ENCODE measurements at regions not wholly inside any gene's neighbourhood (a gene's known extent, or its start where the extent isn't known, plus 50 kb on each side); places are given as distances from the start of the nearest gene placed in this dataset.

GRCh38 chr6:40754461-40755045, 167.4 kb upstream of the LRFN2 start:
- H3K4me1 Mint-ChIP-seq, result no peaks in the 10 kb centered on the region
- H3K9me3 Mint-ChIP-seq, result peaks cover 0 to 6% (median 0%) of the 10 kb centered on the region in 7 donors
- DNase-seq (no peak), ATAC-seq (ENCODE audit: low read depth in 2 of 2) (no peak)
- Histone ChIP-seq H3K36me3 (ENCODE audit: control insufficient read depth, insufficient read depth, low read length) (no peaks in the 10 kb centered on the region), H3K9me3 (ENCODE audit: control insufficient read depth in 2 of 2, low read length in 2 of 2) (no peaks in the 10 kb centered on the region), H3K4me3 (ENCODE audit: low read depth, low read length) (no peak overlapping the region), H3K27ac (ENCODE audit: insufficient read depth, low read length, poor library complexity, severe bottlenecking) (no peak overlapping the region), H3K27me3 (ENCODE audit: control insufficient read depth, insufficient read depth, low read length) (peaks cover 13% of the 10 kb centered on the region), H3K4me1 (ENCODE audit: control insufficient read depth, insufficient read depth, low read length, poor library complexity, severe bottlenecking) (no peaks in the 10 kb centered on the region)
- no peak overlapping the region for H3K4me3 Mint-ChIP-seq
- H3K27ac Mint-ChIP-seq, result no peak overlapping the region
- peaks cover 35% of the 10 kb centered on the region for H3K27me3 Mint-ChIP-seq
- H3K36me3 Mint-ChIP-seq, result no peaks in the 10 kb centered on the region

- ATAC-seq (ENCODE audit: low read depth in 2 of 2) (no peak), DNase-seq (no peak)
- Mint-ChIP-seq H3K27me3 (peaks cover 36% of the 10 kb centered on the region), H3K36me3 (no peaks in the 10 kb centered on the region), H3K4me3 (no peak overlapping the region), H3K27ac (no peak overlapping the region), H3K4me1 (no peaks in the 10 kb centered on the region), H3K9me3 (peaks cover 0 to 7% (median 0%) of the 10 kb centered on the region in 7 donors)
- H3K4me3 ChIP-seq (ENCODE audit: low read depth, low read length), result no peak overlapping the region
- H3K36me3 ChIP-seq (ENCODE audit: control insufficient read depth, insufficient read depth, low read length), result no peaks in the 10 kb centered on the region
- H3K4me1 ChIP-seq (ENCODE audit: control insufficient read depth, insufficient read depth, low read length, poor library complexity, severe bottlenecking), result no peaks in the 10 kb centered on the region
- peaks cover 13% of the 10 kb centered on the region for H3K27me3 ChIP-seq (ENCODE audit: control insufficient read depth, insufficient read depth, low read length)
- no peak overlapping the region for H3K27ac ChIP-seq (ENCODE audit: insufficient read depth, low read length, poor library complexity, severe bottlenecking)
- no peaks in the 10 kb centered on the region for H3K9me3 ChIP-seq (ENCODE audit: control insufficient read depth in 2 of 2, low read length in 2 of 2)
These were observed 166.7 kb upstream of the LRFN2 start for GRCh38 chr6:40753675-40754448.

DNA sequence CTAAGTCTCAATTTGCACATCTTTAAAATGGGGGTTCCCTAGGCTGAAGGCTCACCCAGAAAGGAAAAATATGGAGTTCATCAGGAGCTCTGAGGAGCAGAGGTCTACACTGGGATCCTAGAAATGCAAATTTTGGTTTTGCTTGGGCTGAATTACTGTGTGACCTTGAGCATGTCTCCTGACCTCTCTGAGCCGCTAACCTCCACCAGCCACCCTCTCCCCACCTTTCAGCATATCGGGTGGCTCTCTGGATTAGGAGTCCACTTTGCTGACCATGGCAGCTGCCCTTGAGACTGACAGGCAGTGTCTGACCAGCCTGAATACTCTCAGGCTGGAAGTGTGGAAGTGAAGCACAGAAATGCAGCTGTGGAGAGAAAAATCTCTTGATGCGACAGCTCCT, 165.9 kb upstream of the LRFN2 start:
- no peak overlapping the region for H3K4me3 Mint-ChIP-seq
- no peaks in the 10 kb centered on the region for H3K36me3 ChIP-seq (ENCODE audit: control insufficient read depth, insufficient read depth, low read length)
- no peak overlapping the region for H3K27ac ChIP-seq (ENCODE audit: insufficient read depth, low read length, poor library complexity, severe bottlenecking)
- H3K36me3 Mint-ChIP-seq, result no peaks in the 10 kb centered on the region
- H3K27ac Mint-ChIP-seq, result no peak overlapping the region
- no peaks in the 10 kb centered on the region for H3K4me1 Mint-ChIP-seq
- peaks cover 0 to 8% (median 0%) of the 10 kb centered on the region in 7 donors for H3K9me3 Mint-ChIP-seq
- peaks cover 34% of the 10 kb centered on the region for H3K27me3 Mint-ChIP-seq
- peaks cover 13% of the 10 kb centered on the region for H3K27me3 ChIP-seq (ENCODE audit: control insufficient read depth, insufficient read depth, low read length)
- DNase-seq, result no peak
- no peak overlapping the region for H3K4me3 ChIP-seq (ENCODE audit: low read depth, low read length)
- no peak for ATAC-seq (ENCODE audit: low read depth in 2 of 2)
- H3K9me3 ChIP-seq (ENCODE audit: control insufficient read depth in 2 of 2, low read length in 2 of 2), result no peaks in the 10 kb centered on the region
- no peaks in the 10 kb centered on the region for H3K4me1 ChIP-seq (ENCODE audit: control insufficient read depth, insufficient read depth, low read length, poor library complexity, severe bottlenecking)

GRCh38 chr6:40744835-40745234, 157.7 kb upstream of the LRFN2 start:
- DNase-seq, result no peak
- H3K4me1 ChIP-seq (ENCODE audit: control insufficient read depth, insufficient read depth, low read length, poor library complexity, severe bottlenecking), result no peaks in the 10 kb centered on the region
- Mint-ChIP-seq H3K4me1 (no peaks in the 10 kb centered on the region), H3K4me3 (no peak overlapping the region), H3K36me3 (no peaks in the 10 kb centered on the region), H3K27me3 (peaks cover 11% of the 10 kb centered on the region), H3K9me3 (peaks cover 0 to 4% (median 0%) of the 10 kb centered on the region in 7 donors), H3K27ac (no peak overlapping the region)
- no peak overlapping the region for H3K27ac ChIP-seq (ENCODE audit: insufficient read depth, low read length, poor library complexity, severe bottlenecking)
- no peak for ATAC-seq (ENCODE audit: low read depth in 2 of 2)
- H3K4me3 ChIP-seq (ENCODE audit: low read depth, low read length), result no peak overlapping the region
- H3K27me3 ChIP-seq (ENCODE audit: control insufficient read depth, insufficient read depth, low read length), result peaks cover 3% of the 10 kb centered on the region
- no peaks in the 10 kb centered on the region for H3K36me3 ChIP-seq (ENCODE audit: control insufficient read depth, insufficient read depth, low read length)
- H3K9me3 ChIP-seq (ENCODE audit: control insufficient read depth in 2 of 2, low read length in 2 of 2), result no peaks in the 10 kb centered on the region

GRCh38 chr6:40743690-40744446, 156.7 kb upstream of the LRFN2 start:
- no peaks in the 10 kb centered on the region for H3K36me3 ChIP-seq (ENCODE audit: control insufficient read depth, insufficient read depth, low read length)
- peaks cover 3% of the 10 kb centered on the region for H3K27me3 ChIP-seq (ENCODE audit: control insufficient read depth, insufficient read depth, low read length)
- ATAC-seq (ENCODE audit: low read depth in 2 of 2) (no peak), DNase-seq (no peak)
- Mint-ChIP-seq H3K27me3 (peaks cover 7% of the 10 kb centered on the region), H3K4me3 (no peak overlapping the region), H3K9me3 (peaks cover 0 to 3% (median 0%) of the 10 kb centered on the region in 7 donors), H3K27ac (no peak overlapping the region), H3K36me3 (no peaks in the 10 kb centered on the region), H3K4me1 (no peaks in the 10 kb centered on the region)
- H3K4me1 ChIP-seq (ENCODE audit: control insufficient read depth, insufficient read depth, low read length, poor library complexity, severe bottlenecking), result no peaks in the 10 kb centered on the region
- H3K4me3 ChIP-seq (ENCODE audit: low read depth, low read length), result no peak overlapping the region
- H3K9me3 ChIP-seq (ENCODE audit: control insufficient read depth in 2 of 2, low read length in 2 of 2), result no peaks in the 10 kb centered on the region
- H3K27ac ChIP-seq (ENCODE audit: insufficient read depth, low read length, poor library complexity, severe bottlenecking), result no peak overlapping the region

GRCh38 chr6:40743226-40743625, 156.1 kb upstream of the LRFN2 start:
- no peak overlapping the region for H3K4me3 Mint-ChIP-seq
- H3K36me3 ChIP-seq (ENCODE audit: control insufficient read depth, insufficient read depth, low read length), result no peaks in the 10 kb centered on the region
- no peaks in the 10 kb centered on the region for H3K4me1 ChIP-seq (ENCODE audit: control insufficient read depth, insufficient read depth, low read length, poor library complexity, severe bottlenecking)
- H3K9me3 Mint-ChIP-seq, result peaks cover 0 to 3% (median 0%) of the 10 kb centered on the region in 7 donors
- no peak overlapping the region for H3K27ac ChIP-seq (ENCODE audit: insufficient read depth, low read length, poor library complexity, severe bottlenecking)
- H3K27me3 Mint-ChIP-seq, result peaks cover 7% of the 10 kb centered on the region
- no peak overlapping the region for H3K4me3 ChIP-seq (ENCODE audit: low read depth, low read length)
- DNase-seq (no peak), ATAC-seq (ENCODE audit: low read depth in 2 of 2) (no peak)
- H3K4me1 Mint-ChIP-seq, result no peaks in the 10 kb centered on the region
- H3K9me3 ChIP-seq (ENCODE audit: control insufficient read depth in 2 of 2, low read length in 2 of 2), result no peaks in the 10 kb centered on the region
- no peaks in the 10 kb centered on the region for H3K36me3 Mint-ChIP-seq
- H3K27ac Mint-ChIP-seq, result no peak overlapping the region
- peaks cover 3% of the 10 kb centered on the region for H3K27me3 ChIP-seq (ENCODE audit: control insufficient read depth, insufficient read depth, low read length)

DNA sequence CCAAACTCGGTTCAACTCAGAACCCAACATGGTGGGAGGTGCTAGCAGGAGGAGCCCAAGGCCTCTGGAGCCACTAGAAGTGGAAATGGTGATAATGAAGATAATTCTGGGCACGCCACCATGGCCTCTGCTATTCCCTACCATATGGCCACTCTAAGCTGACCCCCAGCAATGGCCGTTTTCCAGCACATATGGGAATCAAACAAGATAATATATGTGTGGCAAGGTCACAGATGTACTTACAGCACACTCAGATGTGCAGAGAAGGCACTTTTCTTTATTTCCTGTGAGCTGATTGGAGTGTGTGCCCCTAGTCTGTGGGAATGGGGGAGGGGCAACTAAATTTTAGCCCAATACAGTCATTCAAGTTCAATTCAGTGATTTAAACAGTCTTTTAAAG, 153.4 kb upstream of the LRFN2 start:
- no peak for ATAC-seq (ENCODE audit: low read depth in 2 of 2)
- DNase-seq, result no peak
- H3K4me1 Mint-ChIP-seq, result no peaks in the 10 kb centered on the region
- no peaks in the 10 kb centered on the region for H3K27me3 ChIP-seq (ENCODE audit: control insufficient read depth, insufficient read depth, low read length)
- H3K27me3 Mint-ChIP-seq, result peaks cover 4% of the 10 kb centered on the region
- no peak overlapping the region for H3K4me3 Mint-ChIP-seq
- no peak overlapping the region for H3K4me3 ChIP-seq (ENCODE audit: low read depth, low read length)
- H3K4me1 ChIP-seq (ENCODE audit: control insufficient read depth, insufficient read depth, low read length, poor library complexity, severe bottlenecking), result no peaks in the 10 kb centered on the region
- no peak overlapping the region for H3K27ac Mint-ChIP-seq
- H3K9me3 Mint-ChIP-seq, result no peaks in the 10 kb centered on the region
- no peak overlapping the region for H3K27ac ChIP-seq (ENCODE audit: insufficient read depth, low read length, poor library complexity, severe bottlenecking)
- no peaks in the 10 kb centered on the region for H3K36me3 ChIP-seq (ENCODE audit: control insufficient read depth, insufficient read depth, low read length)
- H3K36me3 Mint-ChIP-seq, result no peaks in the 10 kb centered on the region
- H3K9me3 ChIP-seq (ENCODE audit: control insufficient read depth in 2 of 2, low read length in 2 of 2), result no peaks in the 10 kb centered on the region
